ENCODE measurements at regions not wholly inside any gene's neighbourhood (a gene's known extent, or its start where the extent isn't known, plus 50 kb on each side); places are given as distances from the start of the nearest gene placed in this dataset.
"Not testable (repeated sequence)": the region's sequence is repeated elsewhere in the genome, so short reads cannot be mapped to it uniquely, and the experiment has no call there.

DNA sequence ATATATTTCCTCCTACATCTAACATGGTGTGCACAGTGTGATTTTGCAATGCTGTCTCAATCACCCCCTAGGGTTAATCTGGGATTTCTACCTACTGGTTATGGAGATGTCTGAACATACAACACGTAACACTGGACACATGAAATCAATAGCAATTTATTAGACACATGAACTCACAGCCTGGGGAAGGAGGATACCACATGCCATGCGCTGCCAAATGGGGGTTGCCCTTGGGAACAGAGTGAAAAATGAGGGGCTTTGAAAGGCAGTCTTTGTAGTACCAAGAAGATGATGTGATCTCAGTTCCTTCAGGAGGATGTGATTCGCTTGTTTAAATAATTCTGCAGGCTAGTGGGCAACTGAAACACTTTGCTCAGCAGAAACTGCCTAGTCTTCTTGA, 253.6 kb upstream of the LRRC4C start:
- no peak for DNase-seq

DNA sequence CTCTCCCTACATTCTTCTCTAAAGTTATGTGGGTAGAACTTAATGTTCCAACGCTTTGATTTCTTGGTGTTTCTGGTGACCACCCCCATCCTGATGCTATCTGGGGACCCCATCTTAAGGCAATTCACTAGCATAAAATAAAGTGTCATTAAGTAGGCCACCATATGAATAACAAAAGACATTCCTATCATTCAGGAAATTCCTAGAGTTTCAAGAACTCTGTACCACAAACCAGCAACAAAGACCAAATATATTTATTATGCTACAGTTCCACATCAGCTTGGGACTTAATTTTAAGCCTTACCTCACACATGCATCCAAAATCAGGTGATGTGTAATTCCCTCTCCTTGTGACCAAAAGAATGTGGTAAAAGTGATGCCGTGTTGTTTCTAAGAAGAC, 254.6 kb upstream of the LRRC4C start:
- no peak for DNase-seq

DNA sequence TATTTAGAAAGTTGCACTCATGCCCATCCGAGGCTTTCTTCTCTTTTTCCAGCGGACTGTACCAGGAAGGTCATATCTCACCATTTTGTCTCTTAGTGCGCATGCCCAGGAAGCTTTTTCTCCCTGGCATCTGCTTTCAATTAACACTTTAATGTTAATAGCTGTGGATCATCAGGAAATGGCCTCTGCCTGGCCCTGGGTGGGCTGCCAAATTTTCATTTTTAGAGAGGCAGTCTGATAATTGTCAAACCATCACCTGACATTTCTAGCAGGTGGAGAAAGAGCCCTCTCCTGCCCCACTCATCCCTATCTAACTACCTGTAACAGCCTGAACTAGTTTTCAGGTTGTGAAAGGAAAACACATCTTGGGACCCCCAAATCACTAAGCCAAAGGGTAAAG, 257.4 kb upstream of the LRRC4C start:
- DNase-seq, result no peak

DNA sequence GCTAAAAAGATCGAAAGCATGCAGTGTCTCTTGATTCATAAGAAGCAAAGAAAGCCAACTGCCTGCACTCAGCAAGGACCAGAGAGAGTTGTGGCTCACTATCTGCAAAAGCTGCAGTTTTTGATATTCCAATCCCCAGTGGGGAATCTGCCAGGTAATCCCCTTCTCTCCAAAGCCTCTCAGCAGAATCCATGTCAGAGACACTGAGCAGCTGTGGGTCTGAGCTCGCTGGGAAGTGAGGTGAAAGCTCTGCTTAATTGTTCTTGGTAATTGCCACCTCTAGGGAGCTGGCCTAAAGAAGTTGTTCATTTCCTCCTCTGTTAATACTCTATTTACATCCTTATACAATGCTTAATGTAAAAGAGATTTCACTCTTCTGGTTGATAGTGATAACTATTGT, 261.3 kb upstream of the LRRC4C start:
- DNase-seq, result no peak

DNA sequence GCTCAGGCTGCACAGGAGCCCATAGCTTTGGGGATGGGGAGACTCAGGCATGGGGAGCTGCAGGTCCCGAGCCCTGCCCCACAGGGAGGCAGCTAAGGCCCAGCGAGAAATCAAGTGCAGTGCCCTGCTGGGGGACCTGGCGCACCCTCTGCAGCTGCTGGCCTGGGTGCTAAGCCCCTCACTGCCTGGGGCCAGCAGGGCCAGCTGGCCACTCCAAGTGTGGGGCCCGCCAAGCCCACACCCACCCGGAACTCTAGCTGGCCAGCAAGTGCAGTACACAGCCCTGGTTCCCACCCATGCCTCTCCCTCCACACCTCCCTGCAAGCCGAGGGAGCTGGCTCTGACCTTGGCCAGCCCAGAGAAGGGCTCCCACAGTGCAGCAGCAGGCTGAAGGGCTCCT, 268.7 kb upstream of the LRRC4C start:
- not testable (repeated sequence) for DNase-seq

DNA sequence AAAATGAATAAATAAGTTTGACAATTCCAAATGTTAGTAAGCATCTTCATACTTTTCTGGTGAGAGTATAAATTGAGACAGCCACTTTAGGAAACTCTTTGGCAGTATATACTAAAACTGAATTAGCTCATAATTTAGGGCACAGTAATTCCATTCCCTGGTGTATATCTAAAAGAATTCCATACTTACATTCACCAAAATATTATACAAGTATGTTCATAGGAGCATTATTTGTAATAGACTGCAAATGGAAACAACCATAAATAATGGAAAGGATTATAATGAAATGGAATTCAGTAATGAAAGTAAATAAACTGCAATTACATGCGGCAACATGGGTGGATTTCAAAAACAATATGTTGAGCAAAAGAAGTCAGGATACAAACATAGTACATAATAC, 315.8 kb upstream of the LRRC4C start:
- DNase-seq, result no peak

DNA sequence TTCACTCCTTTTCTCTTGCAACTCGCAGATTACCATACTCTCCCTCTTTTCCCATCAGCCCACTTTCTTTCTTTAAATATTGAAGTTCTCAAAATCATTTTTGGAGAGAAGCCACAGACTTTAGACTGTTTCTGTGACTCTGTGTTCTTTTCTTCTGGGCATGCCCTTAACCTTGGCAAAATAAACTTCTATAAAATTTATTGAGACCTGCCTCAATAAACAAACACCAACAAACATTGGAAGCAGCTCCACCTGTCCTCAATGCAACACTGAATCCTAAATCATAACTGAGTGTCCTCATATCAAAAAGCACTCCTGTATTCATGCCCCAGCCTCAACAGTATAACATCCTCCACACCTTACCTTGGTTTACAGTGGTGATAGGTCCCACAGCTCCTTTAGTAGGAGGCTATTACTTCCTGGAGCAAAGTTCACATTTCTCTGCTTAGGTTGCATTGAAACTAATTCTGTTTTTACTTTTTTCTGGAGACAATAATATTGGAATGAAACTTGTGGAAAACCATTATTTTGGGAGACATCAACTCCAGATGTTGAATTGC, 320.0 kb upstream of the LRRC4C start:
- no peak for DNase-seq

DNA sequence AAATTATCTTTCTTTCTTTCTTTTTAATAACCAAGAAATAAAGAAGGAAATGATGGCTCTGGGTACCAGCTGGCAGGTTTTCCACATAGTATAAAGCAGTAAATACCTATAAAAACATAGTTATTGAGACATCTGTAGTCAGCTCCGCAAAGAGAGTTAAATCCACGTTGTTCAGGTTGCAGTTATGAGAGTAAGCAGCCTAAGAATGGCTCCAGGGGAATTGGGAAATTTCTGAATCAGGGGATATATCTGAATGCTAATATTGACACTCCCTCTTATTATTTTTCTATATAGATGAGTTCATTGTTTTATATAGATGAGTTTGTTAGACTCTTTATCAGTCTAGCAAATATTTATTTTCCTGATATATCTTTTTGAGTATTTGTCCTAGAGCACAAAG, 322.0 kb upstream of the LRRC4C start:
- DNase-seq, result no peak

DNA sequence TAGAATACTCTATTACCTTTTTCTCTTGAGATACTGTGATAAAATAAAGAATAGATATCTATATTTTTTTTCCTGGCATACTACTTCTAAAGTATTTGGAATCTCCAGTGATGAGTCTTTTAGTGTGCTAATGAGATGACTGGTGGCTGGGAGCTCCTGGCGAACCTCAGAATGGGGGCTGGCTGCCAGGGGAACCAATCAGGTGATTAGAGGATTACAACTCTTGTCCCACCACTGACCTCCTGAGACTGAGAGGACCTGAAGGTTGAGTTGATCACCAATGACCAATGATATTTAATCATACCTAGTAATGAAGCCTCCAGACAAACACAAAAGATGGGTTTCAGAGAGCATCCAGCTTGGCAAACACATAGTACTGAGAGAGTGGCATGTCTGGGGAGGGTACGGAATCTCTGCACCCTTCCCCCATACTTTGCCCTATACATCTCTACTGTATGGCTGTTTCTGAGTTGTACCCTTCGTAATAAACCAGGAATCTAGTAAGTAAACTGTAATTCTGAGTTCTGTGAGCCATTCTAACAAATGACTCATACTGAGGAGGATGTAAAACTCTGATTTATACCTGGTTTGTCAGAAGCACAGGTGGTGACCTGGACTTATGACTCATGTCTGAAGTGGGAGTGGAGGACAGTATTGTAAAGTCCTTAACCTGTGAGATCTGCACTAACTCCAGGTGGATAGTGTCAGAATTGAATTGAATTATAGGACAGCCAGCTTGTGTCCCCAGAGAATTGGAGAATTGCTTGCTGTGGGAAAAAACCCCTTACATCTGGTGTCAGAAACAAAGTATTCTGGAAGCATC, 325.3 kb upstream of the LRRC4C start:
- peak in 1 of 56 donors; percentile 1 for DNase-seq

DNA sequence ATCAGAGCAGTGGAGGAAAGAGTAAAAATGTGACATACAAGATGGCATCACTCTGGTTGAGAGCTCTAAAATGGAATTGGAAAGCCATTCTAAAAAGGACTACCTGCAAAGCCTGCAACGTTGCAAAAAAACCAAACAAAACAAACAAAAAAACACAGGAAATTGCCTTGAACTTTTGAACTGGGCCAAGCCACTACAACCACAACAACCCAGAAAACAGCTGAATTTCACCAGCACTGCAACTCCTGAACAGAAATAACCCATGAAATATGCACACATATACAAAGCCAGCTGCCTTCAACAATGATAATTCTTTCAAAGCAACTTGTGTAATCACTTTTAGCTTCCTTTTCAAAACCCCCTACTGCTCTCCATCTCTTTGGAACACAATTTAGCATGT, 326.6 kb upstream of the LRRC4C start:
- DNase-seq, result no peak

DNA sequence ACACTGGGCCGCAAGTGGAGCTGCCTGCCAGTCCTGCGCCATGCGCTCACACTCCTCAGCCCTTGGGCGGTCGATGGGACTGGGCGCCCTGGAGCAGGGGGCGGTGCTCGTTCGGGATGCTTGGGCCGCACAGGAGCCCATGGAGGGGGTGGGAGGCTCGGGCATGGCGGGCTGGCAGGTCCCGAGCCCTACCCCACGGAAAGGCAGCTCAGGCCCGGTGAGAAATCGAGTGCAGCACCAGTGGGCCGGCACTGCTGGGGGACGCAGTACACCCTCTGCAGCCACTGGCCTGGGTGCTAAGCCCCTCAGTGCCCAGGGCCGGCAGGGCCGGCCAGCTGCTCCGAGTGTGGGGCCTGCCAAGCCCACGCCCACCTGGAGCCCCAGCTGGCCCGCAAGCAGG, 328.7 kb upstream of the LRRC4C start:
- no peak for DNase-seq

DNA sequence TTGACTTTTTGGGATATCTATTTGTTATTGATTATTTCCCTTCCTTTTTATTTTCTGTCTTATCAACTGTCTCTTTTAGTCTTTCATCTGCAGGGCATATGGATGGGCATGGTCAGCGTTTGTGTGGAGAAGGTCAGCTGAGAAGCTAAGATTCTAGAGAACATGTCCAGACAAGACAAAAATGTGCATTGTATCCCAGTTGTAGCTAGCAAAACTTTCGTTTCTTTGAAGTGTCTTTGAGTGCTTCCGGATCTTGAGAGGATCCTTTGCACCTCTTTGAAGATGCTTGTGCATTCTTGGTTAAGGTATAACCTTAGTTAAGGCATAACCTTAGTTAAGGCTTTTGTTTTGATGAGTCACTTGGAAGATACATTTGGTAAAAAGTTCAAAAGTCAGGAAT, 329.9 kb upstream of the LRRC4C start:
- DNase-seq, result no peak

DNA sequence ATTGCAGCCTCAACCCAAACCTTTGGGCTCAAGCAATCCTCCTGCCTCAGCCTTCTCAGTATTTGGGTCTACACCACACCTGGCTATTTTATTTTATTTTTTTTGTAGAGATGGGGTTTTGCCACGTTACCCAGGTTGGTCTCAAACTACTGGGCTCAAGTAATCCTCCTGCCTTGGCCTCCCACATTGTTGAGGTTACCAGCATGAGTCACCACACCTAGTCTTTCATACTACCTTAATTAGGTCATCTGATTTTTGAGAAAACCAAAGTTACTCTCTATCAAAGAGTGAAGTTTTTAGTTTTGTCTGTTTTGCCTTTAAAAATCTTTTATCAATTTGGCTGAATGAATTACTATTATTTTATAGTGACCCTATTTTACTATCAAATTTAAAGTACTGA, 335.6 kb upstream of the LRRC4C start:
- DNase-seq, result no peak

DNA sequence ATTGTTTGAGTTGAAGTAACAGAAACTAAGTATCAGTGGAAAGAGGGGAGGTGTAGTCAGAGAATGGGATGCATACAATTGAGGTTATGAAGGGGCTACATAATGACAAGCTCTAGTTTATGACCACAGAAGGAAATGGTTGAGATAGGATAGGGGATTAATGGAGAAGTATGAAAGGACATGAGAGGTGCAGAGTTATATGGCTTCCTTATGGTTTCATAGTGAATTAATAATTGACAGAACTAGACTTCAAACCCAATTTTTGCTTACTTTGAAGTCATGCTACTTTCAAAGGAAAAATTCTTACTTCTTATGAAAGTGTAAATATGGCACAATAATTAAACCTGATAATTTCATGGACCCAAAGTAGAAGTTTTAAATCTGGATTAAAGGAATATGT, 340.3 kb upstream of the LRRC4C start:
- DNase-seq, result no peak

DNA sequence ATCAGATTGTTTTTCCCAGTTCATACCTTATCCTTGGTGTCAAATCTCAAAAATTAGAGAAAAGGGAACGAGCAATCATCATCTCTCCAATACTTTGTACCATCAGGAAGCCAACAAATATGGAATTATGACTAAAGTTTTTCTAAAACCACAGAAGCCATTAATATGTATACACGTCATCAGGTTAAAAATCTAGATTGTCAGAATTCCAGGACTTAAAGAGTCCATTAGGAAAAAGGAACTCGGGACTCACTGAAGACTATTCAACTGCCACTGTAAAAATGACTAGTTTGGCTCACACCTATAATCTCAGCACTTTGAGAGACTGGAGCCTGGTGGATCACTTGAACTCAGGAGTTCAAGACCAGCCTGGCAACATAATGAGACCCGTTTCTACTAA, 344.4 kb upstream of the LRRC4C start:
- no peak for DNase-seq

DNA sequence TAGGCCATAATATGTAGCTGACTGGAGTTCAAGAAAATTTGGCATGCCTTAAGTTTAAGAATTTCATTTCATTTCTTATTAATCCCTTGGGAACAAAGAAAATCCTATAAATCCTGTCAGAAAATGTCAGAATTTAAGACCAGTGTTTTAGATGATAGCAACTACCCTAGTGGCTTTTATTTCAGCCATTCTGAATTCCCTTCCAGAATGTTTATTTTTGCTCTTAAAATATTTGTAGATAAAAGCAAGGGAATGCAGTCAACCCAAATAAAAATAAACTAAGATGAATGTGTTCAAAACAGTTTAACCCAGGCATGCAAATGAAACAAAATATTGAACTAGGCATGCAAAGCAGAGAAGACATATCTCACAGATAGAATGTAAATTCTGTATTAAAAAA, 356.9 kb upstream of the LRRC4C start:
- no peak for DNase-seq

DNA sequence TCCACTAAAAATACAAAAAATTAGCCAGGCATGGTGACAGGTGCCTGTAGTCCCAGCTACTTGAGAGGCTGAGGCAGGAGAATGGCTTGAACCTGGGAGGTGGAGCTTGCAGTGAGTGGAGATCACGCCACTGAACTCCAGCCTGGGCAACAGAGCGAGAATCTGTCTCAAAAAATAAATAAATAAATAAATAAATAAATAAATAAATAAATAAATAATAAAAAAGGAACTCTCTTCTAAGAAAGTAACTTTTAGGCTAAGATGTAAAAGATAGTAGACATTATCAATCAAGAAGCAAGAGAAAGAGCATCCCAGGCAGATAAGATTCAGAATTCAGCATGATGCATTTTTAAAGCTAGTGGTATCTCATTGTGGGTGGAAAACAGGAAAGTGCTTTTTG, 364.8 kb upstream of the LRRC4C start:
- DNase-seq, result not testable (repeated sequence)

DNA sequence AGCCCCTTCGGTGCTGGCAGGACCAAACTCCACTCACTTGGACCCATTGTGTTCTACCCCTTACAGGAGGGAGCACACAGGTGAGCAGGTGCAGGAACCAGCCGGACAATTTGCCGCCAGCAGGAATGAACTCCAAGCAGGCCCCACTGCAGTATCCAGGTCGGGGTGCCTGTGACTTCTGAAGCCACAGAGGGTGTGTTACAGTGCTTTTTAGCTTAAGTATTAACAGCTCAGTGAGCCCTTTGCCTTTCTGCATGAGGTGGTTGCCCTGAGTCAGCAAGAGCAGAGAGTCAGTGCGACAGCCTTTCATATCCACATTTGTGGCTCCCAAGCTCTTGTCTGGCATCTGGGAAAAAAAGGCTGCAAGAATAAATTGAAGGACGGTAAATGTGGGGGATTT, 366.6 kb upstream of the LRRC4C start:
- no peak for DNase-seq

DNA sequence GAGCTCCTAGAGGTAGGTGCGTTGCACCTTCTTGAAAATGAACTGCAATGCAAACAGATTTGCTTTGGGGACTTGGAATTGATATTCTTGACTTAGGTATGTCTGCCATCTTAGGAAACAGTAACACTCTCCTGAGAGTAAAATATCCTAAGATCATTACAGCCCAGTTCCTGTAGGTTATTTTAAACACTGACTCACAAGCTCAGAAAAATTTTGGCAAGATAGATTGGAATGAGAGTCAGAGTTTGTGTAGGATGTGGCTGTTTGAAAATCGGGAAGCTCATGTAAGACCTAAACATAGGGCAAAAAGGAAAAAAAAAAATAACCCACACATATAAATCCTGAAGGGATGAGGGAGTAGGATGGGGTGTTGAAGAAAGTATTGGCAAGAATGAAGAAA, 377.0 kb upstream of the LRRC4C start:
- DNase-seq, result no peak

DNA sequence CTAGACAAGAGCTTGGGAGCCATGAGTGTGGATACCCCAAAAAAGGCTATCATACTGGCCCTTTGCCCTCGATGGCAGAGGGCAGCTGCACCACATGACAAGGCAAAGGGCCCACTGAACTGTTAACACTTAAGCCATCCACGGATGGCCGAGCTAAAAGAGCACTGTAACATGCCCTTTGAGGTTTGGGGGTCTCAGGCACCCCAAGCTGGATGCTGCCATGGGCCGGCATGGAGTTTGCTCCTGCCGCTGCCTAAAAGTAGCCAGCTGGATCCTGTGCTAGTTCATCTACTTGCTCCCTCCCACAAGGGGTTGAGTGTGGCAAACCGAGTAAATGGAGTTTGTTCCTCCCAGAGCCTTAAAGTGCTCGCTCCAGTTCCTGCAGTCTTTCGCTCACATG, 383.2 kb upstream of the LRRC4C start:
- DNase-seq, result no peak

DNA sequence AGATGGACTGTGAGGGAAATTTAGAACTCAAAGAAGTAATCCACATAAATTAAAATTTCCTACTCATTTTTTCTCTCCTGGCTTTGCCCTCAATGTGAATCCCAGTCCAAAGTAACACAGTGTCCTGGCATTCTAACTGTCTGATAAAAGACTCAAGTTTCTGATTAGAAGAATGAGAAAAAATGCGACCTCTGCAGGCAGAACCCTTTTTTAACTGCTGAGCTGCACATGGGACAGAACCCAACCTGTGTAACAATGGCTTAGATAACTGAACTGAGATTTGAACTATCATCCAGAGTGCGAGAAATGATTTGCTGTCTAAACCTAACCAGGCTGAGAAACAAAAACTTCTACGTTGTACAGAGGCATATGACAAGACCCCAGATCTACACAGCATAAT, 385.6 kb upstream of the LRRC4C start:
- no peak for DNase-seq

DNA sequence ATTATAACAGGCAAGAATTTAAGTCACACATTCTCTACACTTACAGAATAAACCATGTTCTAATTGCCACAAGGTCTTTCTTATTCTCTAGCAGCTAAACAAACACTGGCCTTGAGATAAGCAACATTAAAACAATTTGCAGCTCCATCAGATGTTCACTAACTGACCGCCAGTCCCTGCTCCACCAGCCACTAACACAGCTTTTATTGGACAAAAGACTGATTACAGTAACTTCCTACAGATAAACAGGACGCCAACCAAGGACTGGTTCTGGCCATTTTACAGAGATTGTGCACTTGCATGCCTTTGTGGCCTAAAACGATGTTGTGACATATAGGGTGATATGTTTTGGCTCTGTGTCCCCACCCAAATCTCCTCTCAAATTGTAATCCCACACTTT, 388.9 kb upstream of the LRRC4C start:
- DNase-seq, result no peak

DNA sequence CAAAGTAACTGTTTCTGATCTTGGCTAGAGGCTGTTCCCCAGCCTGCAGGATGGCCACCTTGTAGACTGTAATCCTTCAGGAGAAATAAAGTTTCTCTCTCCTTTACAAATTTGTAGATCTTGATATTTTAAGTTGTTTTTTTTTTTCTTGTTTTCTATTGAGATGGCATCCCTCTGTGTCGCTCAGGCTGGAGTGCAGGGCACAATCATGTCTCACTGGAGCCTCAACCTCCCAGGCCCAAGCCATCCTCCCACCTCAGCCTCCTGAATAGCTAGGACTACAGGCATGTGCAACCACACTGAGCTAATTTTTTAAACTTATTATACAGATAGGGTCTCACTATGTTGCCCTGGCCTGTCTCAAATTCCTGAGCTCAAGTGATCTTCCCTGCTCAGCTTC, 389.8 kb upstream of the LRRC4C start:
- no peak for DNase-seq

DNA sequence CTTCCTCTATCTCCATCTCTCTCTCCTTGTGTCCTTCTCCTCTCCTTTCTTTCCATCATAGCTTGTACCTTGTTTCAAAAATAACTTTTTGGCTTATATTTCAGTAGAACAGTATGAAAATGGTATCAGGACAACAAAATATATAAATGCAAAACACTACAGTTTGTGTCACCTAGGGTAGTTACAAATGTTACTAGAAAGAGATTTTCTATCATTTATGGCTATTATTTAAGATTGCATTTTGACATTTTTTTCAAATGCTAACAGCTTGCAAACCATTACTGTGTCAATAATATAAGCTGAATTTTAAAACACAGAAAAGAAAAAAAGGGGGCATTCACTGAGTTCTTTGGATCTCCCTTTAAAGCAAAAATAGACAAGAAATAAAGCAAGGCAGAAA, 392.3 kb upstream of the LRRC4C start:
- DNase-seq, result no peak
